Smooth muscle cell (in vitro differentiated cells): ENCODE measurements at regions not wholly inside any gene's neighbourhood (a gene's known extent, or its start where the extent isn't known, plus 50 kb on each side); places are given as distances from the start of the nearest gene placed in this dataset.

Source experiments
- DNase-seq: peaks from one replicate; lab custom pipeline; 2025; ENCODE audit not compliant: unreplicated experiment; lab: John Stamatoyannopoulos, UW
- H2AFZ ChIP-seq: fragments of 200-600 bp; sonication (generic); 2 replicates; pipeline ENCODE4 v1.6.0; 2016; ENCODE audit warnings: antibody characterized with exemption, low read depth, mild to moderate bottlenecking
- H3F3A ChIP-seq: fragments of 200-600 bp; sonication (generic); 2 replicates; pipeline ENCODE4 v1.6.0; 2017; ENCODE audit warnings: antibody characterized with exemption, low read depth
- H3K27ac ChIP-seq: fragments of 200-600 bp; sonication (generic); 2 replicates; pipeline ENCODE4 v1.5.1; 2016; ENCODE audit warnings: low read depth, mild to moderate bottlenecking
- H3K27me3 ChIP-seq: fragments of 200-600 bp; sonication (generic); 2 replicates; pipeline ENCODE4 v1.6.1; 2016; ENCODE audit warnings: low read depth, mild to moderate bottlenecking
- H3K36me3 ChIP-seq: fragments of 200-600 bp; sonication (generic); 2 replicates; pipeline ENCODE4 v1.5.1; 2016; ENCODE audit warnings: low read depth
- H3K4me1 ChIP-seq: fragments of 200-600 bp; sonication (generic); 2 replicates; pipeline ENCODE4 v1.5.1; 2016; ENCODE audit warnings: low read depth
- H3K4me2 ChIP-seq: fragments of 200-600 bp; sonication (generic); 2 replicates; pipeline ENCODE4 v1.6.0; 2016; ENCODE audit warnings: mild to moderate bottlenecking
- H3K4me3 ChIP-seq: fragments of 200-600 bp; sonication (generic); 2 replicates; pipeline ENCODE4 v1.5.1; 2016; ENCODE audit warnings: mild to moderate bottlenecking
- H3K79me2 ChIP-seq: fragments of 200-600 bp; sonication (generic); 2 replicates; pipeline ENCODE4 v1.6.0; 2016; ENCODE audit warnings: low read depth, mild to moderate bottlenecking
- H3K9ac ChIP-seq: fragments of 200-600 bp; sonication (generic); 2 replicates; pipeline ENCODE4 v1.6.0; 2016; ENCODE audit warnings: low read depth
- H3K9me3 ChIP-seq: fragments of 200-600 bp; sonication (generic); replicated peaks from 2 replicates; pipeline ENCODE4 v1.5.1; 2016; ENCODE audit warnings: low read depth
- H4K20me1 ChIP-seq: fragments of 200-600 bp; sonication (generic); 2 replicates; pipeline ENCODE4 v1.6.0; 2016; ENCODE audit warnings: low read depth
- WGBS: methylation state at CpG from one replicate; pipeline ENCODE4 v1.1.7; 2016; ENCODE audit warnings: low lambda C conversion rate; 5-methylcytosine and 5-hydroxymethylcytosine counted together
- TF ChIP-seq, protein P1 (sequence below): fragments of 200-600 bp; sonication (generic); IDR thresholded peaks from 2 replicates; pipeline ENCODE4 v1.5.1; 2017; ENCODE audit warnings: borderline replicate concordance, mild to moderate bottlenecking, antibody characterized with exemption; ENCODE audit not compliant: insufficient read depth, poor library complexity, severe bottlenecking

DNA sequence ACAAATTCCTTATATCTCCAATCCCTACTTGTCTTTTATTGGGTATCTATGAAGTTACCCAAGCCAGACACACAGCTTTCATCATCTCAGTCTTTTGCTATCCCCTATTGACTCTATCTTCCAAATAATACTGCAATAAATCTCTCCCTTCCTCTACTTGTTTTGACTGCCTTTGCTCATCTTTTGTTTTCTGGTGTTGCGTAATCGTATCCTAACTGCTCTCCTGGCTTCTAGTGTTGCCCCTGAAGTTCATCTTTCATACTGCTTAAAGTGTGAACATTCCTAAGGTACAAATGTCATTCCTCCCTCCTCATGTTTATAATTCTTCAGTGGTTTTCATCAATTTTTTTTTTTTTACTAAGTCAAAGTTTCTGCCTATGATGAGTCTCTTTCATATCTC is 491.3 kb upstream of the DCC start:
- no peaks in the 10 kb centered on the region for H3K9me3 ChIP-seq
- no peaks in the 10 kb centered on the region for H3K4me1 ChIP-seq
- no peaks in the 10 kb centered on the region for H3K36me3 ChIP-seq
- no peak overlapping the region for H3K4me3 ChIP-seq
- no peak overlapping the region for H3K4me2 ChIP-seq
- H3F3A ChIP-seq = no peaks in the 10 kb centered on the region
- no peak overlapping the region for H3K9ac ChIP-seq
- DNase-seq = no peak
- 85% methylated on average over 2 of the region's 2 CpGs for WGBS
- no peak overlapping the region for H3K27ac ChIP-seq
- no peaks in the 10 kb centered on the region for H4K20me1 ChIP-seq
- H2AFZ ChIP-seq = no peak overlapping the region
- no peaks in the 10 kb centered on the region for H3K79me2 ChIP-seq
- H3K27me3 ChIP-seq = no peaks in the 10 kb centered on the region
- TF ChIP-seq, protein P1, sequence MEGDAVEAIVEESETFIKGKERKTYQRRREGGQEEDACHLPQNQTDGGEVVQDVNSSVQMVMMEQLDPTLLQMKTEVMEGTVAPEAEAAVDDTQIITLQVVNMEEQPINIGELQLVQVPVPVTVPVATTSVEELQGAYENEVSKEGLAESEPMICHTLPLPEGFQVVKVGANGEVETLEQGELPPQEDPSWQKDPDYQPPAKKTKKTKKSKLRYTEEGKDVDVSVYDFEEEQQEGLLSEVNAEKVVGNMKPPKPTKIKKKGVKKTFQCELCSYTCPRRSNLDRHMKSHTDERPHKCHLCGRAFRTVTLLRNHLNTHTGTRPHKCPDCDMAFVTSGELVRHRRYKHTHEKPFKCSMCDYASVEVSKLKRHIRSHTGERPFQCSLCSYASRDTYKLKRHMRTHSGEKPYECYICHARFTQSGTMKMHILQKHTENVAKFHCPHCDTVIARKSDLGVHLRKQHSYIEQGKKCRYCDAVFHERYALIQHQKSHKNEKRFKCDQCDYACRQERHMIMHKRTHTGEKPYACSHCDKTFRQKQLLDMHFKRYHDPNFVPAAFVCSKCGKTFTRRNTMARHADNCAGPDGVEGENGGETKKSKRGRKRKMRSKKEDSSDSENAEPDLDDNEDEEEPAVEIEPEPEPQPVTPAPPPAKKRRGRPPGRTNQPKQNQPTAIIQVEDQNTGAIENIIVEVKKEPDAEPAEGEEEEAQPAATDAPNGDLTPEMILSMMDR = no peak

DNA sequence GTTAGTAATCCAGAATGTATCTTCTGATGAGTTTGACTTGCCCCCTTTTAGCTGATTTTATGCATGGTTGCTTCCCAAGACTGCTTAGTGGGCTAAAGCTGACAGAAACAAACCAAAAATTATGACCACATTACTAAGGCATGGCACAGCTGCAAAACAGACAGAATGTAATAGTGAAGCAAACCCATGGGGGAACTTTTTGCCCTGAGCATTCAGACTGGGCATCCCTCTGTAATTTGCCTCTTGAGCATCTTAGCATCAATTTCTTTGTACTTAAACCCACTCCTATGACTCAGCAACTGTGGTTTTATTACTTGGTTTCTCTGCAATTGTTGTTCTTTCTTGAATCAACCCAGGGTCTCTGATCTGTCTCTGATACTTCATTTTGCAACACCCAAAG is 487.3 kb upstream of the DCC start:
- DNase-seq = no peak
- H3K4me2 ChIP-seq = no peak overlapping the region
- no peaks in the 10 kb centered on the region for H3K36me3 ChIP-seq
- H3K9me3 ChIP-seq = no peaks in the 10 kb centered on the region
- TF ChIP-seq, protein P1 = no peak
- no peak overlapping the region for H3K27ac ChIP-seq
- no peaks in the 10 kb centered on the region for H3K4me1 ChIP-seq
- H3K79me2 ChIP-seq = no peaks in the 10 kb centered on the region
- no peaks in the 10 kb centered on the region for H4K20me1 ChIP-seq
- H3K4me3 ChIP-seq = no peak overlapping the region
- no peak overlapping the region for H3K9ac ChIP-seq
- H3F3A ChIP-seq = no peaks in the 10 kb centered on the region
- no peaks in the 10 kb centered on the region for H3K27me3 ChIP-seq
- no peak overlapping the region for H2AFZ ChIP-seq

DNA sequence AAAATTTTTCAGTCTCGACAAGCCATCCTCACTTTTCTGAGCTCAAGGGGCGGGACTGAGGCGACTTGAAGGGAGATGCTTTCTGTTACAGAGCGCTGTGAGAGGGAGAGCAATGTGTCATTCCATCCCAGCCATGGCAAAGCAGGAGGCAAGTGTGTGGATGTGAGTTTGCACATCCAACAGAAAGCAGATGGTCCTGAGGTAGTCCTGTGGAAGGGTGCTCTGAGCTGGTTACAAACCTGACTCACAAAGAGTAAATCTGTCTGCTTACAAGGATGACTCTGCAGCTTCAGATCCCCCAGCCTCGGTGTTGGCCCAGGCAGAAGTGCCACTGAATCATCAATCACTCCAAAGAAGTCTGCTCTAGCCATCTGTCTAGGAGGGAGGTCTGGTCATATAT is 482.0 kb upstream of the DCC start:
- H3K27me3 ChIP-seq = no peaks in the 10 kb centered on the region
- TF ChIP-seq, protein P1 = no peak
- no peak overlapping the region for H3K27ac ChIP-seq
- H3K4me3 ChIP-seq = no peak overlapping the region
- H2AFZ ChIP-seq = no peak overlapping the region
- no peaks in the 10 kb centered on the region for H3K79me2 ChIP-seq
- no peak overlapping the region for H3K9ac ChIP-seq
- H3F3A ChIP-seq = no peaks in the 10 kb centered on the region
- H4K20me1 ChIP-seq = no peaks in the 10 kb centered on the region
- no peaks in the 10 kb centered on the region for H3K36me3 ChIP-seq
- H3K4me1 ChIP-seq = no peaks in the 10 kb centered on the region
- no peak overlapping the region for H3K4me2 ChIP-seq
- no peak for DNase-seq
- 46% methylated on average over 5 of the region's 5 CpGs for WGBS
- H3K9me3 ChIP-seq = no peaks in the 10 kb centered on the region

DNA sequence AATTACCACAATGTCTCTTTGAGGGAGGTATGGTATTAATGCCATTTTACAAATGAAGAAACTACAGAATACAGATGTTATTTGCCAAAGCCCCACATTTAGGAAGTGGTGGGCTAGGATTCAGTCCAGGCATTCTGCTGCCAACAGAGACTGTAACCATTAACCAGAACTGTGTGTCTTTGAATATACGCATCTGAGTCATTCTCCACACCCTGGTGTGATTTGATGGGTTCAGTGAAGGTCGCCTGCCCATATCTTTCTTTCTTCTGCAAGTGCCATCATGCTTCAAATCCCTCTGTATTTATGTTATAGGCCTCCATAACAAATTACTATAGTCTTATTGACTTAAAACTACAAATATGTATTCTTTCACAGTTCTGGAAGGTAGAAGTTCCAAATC is 479.0 kb upstream of the DCC start:
- H3K79me2 ChIP-seq = no peaks in the 10 kb centered on the region
- DNase-seq = no peak
- H3F3A ChIP-seq = no peaks in the 10 kb centered on the region
- no peak overlapping the region for H3K27ac ChIP-seq
- H3K27me3 ChIP-seq = no peaks in the 10 kb centered on the region
- H3K9ac ChIP-seq = no peak overlapping the region
- H3K36me3 ChIP-seq = no peaks in the 10 kb centered on the region
- TF ChIP-seq, protein P1 = no peak
- no peak overlapping the region for H3K4me2 ChIP-seq
- H2AFZ ChIP-seq = no peak overlapping the region
- no peaks in the 10 kb centered on the region for H3K4me1 ChIP-seq
- H4K20me1 ChIP-seq = no peaks in the 10 kb centered on the region
- no peak overlapping the region for H3K4me3 ChIP-seq
- H3K9me3 ChIP-seq = no peaks in the 10 kb centered on the region
- 81% methylated on average over 2 of the region's 2 CpGs for WGBS
